ENCODE measurements at regions not wholly inside any gene's neighbourhood (a gene's known extent, or its start where the extent isn't known, plus 50 kb on each side); places are given as distances from the start of the nearest gene placed in this dataset.

DNA sequence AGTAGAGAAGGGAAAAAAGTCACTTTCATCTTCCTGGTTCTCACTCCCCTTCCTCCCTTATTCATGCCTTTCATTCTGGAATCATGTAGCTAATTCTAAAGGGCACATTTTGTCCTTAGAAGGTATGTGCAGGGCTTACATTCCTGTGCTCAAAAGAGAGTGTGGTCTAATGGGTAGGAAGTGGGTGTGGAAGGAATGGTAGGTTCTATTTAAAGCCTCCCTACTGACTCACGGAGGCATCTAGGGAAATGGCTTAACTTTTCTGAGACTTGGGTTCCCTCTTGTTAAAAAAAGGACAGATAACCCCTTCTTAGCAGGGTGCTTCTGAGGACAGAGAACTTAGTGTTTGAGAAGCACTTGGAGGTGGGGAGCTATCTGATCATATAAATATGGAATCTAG lies 249.3 kb upstream of the DUSP10 start:
- Histone ChIP-seq H3K27me3 (ENCODE audit: control insufficient read depth, insufficient read depth, low read length) (no peaks in the 10 kb centered on the region), H3K4me3 (ENCODE audit: low read length in 3 of 3) (no peak overlapping the region), H3K36me3 (ENCODE audit: control insufficient read depth in 2 of 3, insufficient read depth in 3 of 3, low read length in 3 of 3) (no peaks in the 10 kb centered on the region), H3K9ac (ENCODE audit: low read length in 3 of 3) (no peak overlapping the region), H3K27ac (ENCODE audit: low read depth in 2 of 2, low read length in 2 of 2) (no peak overlapping the region), H3K4me1 (ENCODE audit: control insufficient read depth in 2 of 3, insufficient read depth in 2 of 3, low read depth in 1 of 3, low read length in 3 of 3) (no peaks in the 10 kb centered on the region), H3K9me3 (ENCODE audit: control insufficient read depth in 2 of 3, insufficient read depth in 1 of 3, low read length in 3 of 3) (no peaks in the 10 kb centered on the region)
- intact Hi-C loops (cut with DNase I) = no loop called here
- DNase-seq = no peak
- no peak for FAIRE-seq
- TF ChIP-seq, protein P1, sequence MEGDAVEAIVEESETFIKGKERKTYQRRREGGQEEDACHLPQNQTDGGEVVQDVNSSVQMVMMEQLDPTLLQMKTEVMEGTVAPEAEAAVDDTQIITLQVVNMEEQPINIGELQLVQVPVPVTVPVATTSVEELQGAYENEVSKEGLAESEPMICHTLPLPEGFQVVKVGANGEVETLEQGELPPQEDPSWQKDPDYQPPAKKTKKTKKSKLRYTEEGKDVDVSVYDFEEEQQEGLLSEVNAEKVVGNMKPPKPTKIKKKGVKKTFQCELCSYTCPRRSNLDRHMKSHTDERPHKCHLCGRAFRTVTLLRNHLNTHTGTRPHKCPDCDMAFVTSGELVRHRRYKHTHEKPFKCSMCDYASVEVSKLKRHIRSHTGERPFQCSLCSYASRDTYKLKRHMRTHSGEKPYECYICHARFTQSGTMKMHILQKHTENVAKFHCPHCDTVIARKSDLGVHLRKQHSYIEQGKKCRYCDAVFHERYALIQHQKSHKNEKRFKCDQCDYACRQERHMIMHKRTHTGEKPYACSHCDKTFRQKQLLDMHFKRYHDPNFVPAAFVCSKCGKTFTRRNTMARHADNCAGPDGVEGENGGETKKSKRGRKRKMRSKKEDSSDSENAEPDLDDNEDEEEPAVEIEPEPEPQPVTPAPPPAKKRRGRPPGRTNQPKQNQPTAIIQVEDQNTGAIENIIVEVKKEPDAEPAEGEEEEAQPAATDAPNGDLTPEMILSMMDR (IDR thresholded peaks at IDR 0.05; ENCODE audit: borderline replicate concordance, extremely low read depth, insufficient read depth) = no peak

GRCh38 chr1:221989741-221990140 lies 247.9 kb upstream of the DUSP10 start:
- intact Hi-C loops (cut with DNase I) = no loop called here
- no peaks in the 10 kb centered on the region for H3K9me3 ChIP-seq (ENCODE audit: control insufficient read depth in 2 of 3, insufficient read depth in 1 of 3, low read length in 3 of 3)
- H3K4me1 ChIP-seq (ENCODE audit: control insufficient read depth in 2 of 3, insufficient read depth in 2 of 3, low read depth in 1 of 3, low read length in 3 of 3) = no peaks in the 10 kb centered on the region
- no peak overlapping the region for H3K9ac ChIP-seq (ENCODE audit: low read length in 3 of 3)
- no peak for FAIRE-seq
- H3K27ac ChIP-seq (ENCODE audit: low read depth in 2 of 2, low read length in 2 of 2) = no peak overlapping the region
- DNase-seq = no peak
- no peaks in the 10 kb centered on the region for H3K27me3 ChIP-seq (ENCODE audit: control insufficient read depth, insufficient read depth, low read length)
- TF ChIP-seq, protein P1 (IDR thresholded peaks at IDR 0.05; ENCODE audit: borderline replicate concordance, extremely low read depth, insufficient read depth) = no peak
- H3K4me3 ChIP-seq (ENCODE audit: low read length in 3 of 3) = no peak overlapping the region
- H3K36me3 ChIP-seq (ENCODE audit: control insufficient read depth in 2 of 3, insufficient read depth in 3 of 3, low read length in 3 of 3) = no peaks in the 10 kb centered on the region

- Histone ChIP-seq H3K4me1 (ENCODE audit: control insufficient read depth in 2 of 3, insufficient read depth in 2 of 3, low read depth in 1 of 3, low read length in 3 of 3) (no peaks in the 10 kb centered on the region), H3K27me3 (ENCODE audit: control insufficient read depth, insufficient read depth, low read length) (no peaks in the 10 kb centered on the region), H3K36me3 (ENCODE audit: control insufficient read depth in 2 of 3, insufficient read depth in 3 of 3, low read length in 3 of 3) (no peaks in the 10 kb centered on the region), H3K9ac (ENCODE audit: low read length in 3 of 3) (no peak overlapping the region), H3K4me3 (ENCODE audit: low read length in 3 of 3) (no peak overlapping the region), H3K27ac (ENCODE audit: low read depth in 2 of 2, low read length in 2 of 2) (no peak overlapping the region), H3K9me3 (ENCODE audit: control insufficient read depth in 2 of 3, insufficient read depth in 1 of 3, low read length in 3 of 3) (no peaks in the 10 kb centered on the region)
- TF ChIP-seq, protein P1 (IDR thresholded peaks at IDR 0.05; ENCODE audit: borderline replicate concordance, extremely low read depth, insufficient read depth) = no peak
- FAIRE-seq = no peak
- intact Hi-C loops (cut with DNase I) = no loop called here
- no peak for DNase-seq
Observed at GRCh38 chr1:221988829-221989228, 246.9 kb upstream of the DUSP10 start.

DNA sequence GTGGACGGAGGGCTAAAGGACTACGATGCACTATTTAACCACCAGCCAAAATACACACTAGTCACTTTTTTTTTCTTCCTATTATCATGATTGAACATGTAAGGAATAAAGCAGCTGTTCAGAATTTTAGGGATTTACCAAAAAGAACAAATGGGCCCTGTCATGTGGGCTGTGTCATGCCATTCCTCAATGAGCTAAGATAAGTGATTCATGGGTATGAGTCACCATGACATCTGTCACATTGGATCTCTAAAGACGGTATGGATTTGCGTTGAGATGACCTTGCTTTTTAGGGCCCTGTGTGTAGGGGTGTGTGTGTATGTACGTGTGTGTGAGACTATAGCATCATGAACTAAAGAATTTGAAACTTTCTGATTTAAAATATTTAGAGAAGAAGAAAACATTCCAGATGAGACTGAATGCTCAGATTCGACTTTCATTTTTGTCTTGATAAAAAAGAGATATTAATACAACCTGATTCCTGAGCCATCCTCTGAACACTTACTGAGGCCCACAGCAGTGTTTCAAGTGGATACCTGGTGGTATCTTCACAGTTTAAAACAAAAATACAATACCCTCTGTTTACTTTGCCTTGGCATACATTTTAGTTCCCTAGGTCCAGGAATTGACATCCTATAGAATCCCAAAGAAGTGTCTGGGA lies 246.1 kb upstream of the DUSP10 start:
- FAIRE-seq = no peak
- Histone ChIP-seq H3K27ac (ENCODE audit: low read depth in 2 of 2, low read length in 2 of 2) (no peak overlapping the region), H3K4me3 (ENCODE audit: low read length in 3 of 3) (no peak overlapping the region), H3K27me3 (ENCODE audit: control insufficient read depth, insufficient read depth, low read length) (no peaks in the 10 kb centered on the region), H3K36me3 (ENCODE audit: control insufficient read depth in 2 of 3, insufficient read depth in 3 of 3, low read length in 3 of 3) (no peaks in the 10 kb centered on the region), H3K4me1 (ENCODE audit: control insufficient read depth in 2 of 3, insufficient read depth in 2 of 3, low read depth in 1 of 3, low read length in 3 of 3) (no peaks in the 10 kb centered on the region), H3K9me3 (ENCODE audit: control insufficient read depth in 2 of 3, insufficient read depth in 1 of 3, low read length in 3 of 3) (no peaks in the 10 kb centered on the region), H3K9ac (ENCODE audit: low read length in 3 of 3) (no peak overlapping the region)
- TF ChIP-seq, protein P1 (IDR thresholded peaks at IDR 0.05; ENCODE audit: borderline replicate concordance, extremely low read depth, insufficient read depth) = no peak
- DNase-seq = no peak
- intact Hi-C loops (cut with DNase I) = no loop called here
